ENCODE measurements at regions not wholly inside any gene's neighbourhood (a gene's known extent, or its start where the extent isn't known, plus 50 kb on each side); places are given as distances from the start of the nearest gene placed in this dataset.

DNA sequence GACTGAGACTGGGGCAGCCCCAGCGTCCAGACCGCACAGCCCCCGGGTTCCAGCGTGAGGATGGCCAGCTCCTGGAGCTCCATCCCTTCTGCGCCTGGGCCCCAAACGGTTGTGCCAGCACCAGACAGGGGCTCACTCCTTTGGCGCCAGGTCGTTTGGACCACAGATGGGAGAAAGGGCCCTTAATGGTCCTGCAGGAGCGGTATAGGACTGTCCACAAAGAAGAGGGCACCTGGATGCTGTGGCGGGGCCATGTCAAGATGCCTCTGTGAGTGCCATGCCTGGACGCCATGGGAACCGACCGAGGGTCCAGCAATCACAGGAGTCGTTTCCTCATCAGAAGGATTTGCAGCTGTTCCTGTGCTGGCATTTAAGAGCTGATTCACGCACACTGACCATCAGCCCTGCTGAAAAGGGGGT, 82.7 kb downstream of the DLL1 start:
- H3K4me3 ChIP-seq (ENCODE audit: control insufficient read depth, low read depth, low read length) = no peak overlapping the region
- DNase-seq (ENCODE audit: low read depth) = no peak
- TF ChIP-seq CTCF (IDR thresholded peaks at IDR 0.05; ENCODE audit: control insufficient read depth, insufficient read depth, low read depth, low read length, missing control alignments) = no peak

- DNase-seq (ENCODE audit: low read depth) = no peak
- no peak for TF ChIP-seq CTCF (IDR thresholded peaks at IDR 0.05; ENCODE audit: control insufficient read depth, insufficient read depth, low read depth, low read length, missing control alignments)
- H3K4me3 ChIP-seq (ENCODE audit: control insufficient read depth, low read depth, low read length) = no peak overlapping the region
Observed at GRCh38 chr6:170207586-170208181, 83.2 kb downstream of the DLL1 start.

DNA sequence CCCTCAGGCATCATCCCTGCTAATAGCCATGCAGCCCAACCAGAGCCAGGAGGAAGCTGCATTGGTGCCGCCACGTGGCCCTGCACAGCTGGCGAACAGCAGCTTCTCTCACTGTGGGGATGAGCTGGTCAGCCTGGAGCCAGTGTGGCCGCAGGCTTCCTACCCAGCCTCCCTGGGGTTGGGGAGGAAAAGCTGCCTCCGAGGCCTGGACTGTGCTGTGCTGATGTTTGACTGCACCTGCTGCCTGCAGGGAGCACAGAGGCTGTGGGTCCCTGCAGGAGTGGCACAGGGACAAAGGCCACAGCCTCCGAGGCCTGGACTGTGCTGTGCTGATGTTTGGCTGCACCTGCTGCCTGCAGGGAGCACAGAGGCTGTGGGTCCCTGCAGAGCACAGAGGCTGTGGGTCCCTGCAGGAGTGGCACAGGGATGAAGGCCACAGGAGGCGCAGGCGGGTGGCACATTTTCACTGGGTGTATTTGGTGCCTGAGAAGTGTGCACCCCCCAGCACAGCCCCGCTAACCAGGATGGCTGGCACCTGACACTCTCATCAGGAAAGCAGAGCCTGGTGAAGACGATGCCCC, 83.9 kb downstream of the DLL1 start:
- no peak for TF ChIP-seq CTCF (IDR thresholded peaks at IDR 0.05; ENCODE audit: control insufficient read depth, insufficient read depth, low read depth, low read length, missing control alignments)
- DNase-seq (ENCODE audit: low read depth) = no peak
- H3K4me3 ChIP-seq (ENCODE audit: control insufficient read depth, low read depth, low read length) = no peak overlapping the region

DNA sequence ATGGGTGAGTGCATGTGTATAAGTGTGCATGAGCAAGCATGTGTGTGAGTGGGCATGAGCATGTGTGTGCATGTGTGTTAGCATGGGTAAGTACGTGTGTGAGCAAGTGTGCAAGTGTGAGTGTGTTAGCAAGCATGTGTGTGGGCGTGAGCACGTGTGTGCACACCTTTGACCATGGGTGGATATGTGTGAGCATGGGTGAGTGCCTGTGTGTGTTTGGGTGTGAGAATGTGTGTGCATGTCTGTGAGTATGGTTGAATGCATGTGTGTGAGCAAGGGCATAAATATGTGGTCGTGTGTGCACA, 84.6 kb downstream of the DLL1 start:
- no peak for TF ChIP-seq CTCF (IDR thresholded peaks at IDR 0.05; ENCODE audit: control insufficient read depth, insufficient read depth, low read depth, low read length, missing control alignments)
- no peak for DNase-seq (ENCODE audit: low read depth)
- H3K4me3 ChIP-seq (ENCODE audit: control insufficient read depth, low read depth, low read length) = no peak overlapping the region

GRCh38 chr6:170205534-170206316, 85.2 kb downstream of the DLL1 start:
- H3K4me3 ChIP-seq (ENCODE audit: control insufficient read depth, low read depth, low read length) = no peak overlapping the region
- DNase-seq (ENCODE audit: low read depth) = no peak
- no peak for TF ChIP-seq CTCF (IDR thresholded peaks at IDR 0.05; ENCODE audit: control insufficient read depth, insufficient read depth, low read depth, low read length, missing control alignments)

DNA sequence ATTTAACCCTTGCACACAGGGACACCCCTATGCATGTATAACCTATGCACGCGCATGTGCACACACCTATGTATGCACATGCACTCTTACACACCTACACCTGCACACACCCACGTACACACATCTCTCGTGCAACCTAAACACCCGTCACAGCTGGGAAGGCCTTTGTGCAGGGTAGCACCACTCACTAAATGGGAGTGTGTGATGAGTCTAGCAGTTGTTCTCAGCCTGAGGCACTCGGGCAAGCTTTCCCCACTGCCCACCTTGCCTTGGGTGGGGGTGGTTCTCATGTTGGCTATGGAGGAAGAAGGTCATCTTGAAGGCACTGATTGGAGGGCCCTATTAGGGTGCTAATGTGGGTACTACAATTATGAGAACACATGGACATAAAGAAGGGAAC, 85.8 kb downstream of the DLL1 start:
- TF ChIP-seq CTCF (IDR thresholded peaks at IDR 0.05; ENCODE audit: control insufficient read depth, insufficient read depth, low read depth, low read length, missing control alignments) = no peak
- no peak for DNase-seq (ENCODE audit: low read depth)
- no peak overlapping the region for H3K4me3 ChIP-seq (ENCODE audit: control insufficient read depth, low read depth, low read length)
